HG03280 (cell line): ENCODE measurements at regions not wholly inside any gene's neighbourhood (a gene's known extent, or its start where the extent isn't known, plus 50 kb on each side); places are given as distances from the start of the nearest gene placed in this dataset.

Experiments used
- ATAC-seq: cut with Tn5 transposase; IDR thresholded peaks from one replicate; pipeline ENCODE4 v1.9.1; 2021; ENCODE audit warnings: mild to moderate bottlenecking, moderate library complexity; ENCODE audit not compliant: unreplicated experiment

- ATAC-seq, result no peak
Measured at GRCh38 chr22:49721211-49721763, 106.4 kb downstream of the BRD1 start.

- no peak for ATAC-seq
Measured at GRCh38 chr22:49720279-49720959, 107.3 kb downstream of the BRD1 start.

GRCh38 chr22:49719046-49719445, 108.6 kb downstream of the BRD1 start:
- ATAC-seq, result no peak

GRCh38 chr22:49718396-49718795, 109.3 kb downstream of the BRD1 start:
- no peak for ATAC-seq

GRCh38 chr22:49717322-49717919, 110.3 kb downstream of the BRD1 start:
- ATAC-seq, result no peak

- no peak for ATAC-seq
Measured at GRCh38 chr22:49716441-49716840, 111.2 kb downstream of the BRD1 start.

- ATAC-seq, result no peak
Measured at GRCh38 chr22:49715450-49715849, 112.2 kb downstream of the BRD1 start.

- ATAC-seq, result no peak
Measured at GRCh38 chr22:49713003-49713402, 114.7 kb downstream of the BRD1 start.

- no peak for ATAC-seq
Measured at GRCh38 chr22:49712195-49712791, 115.4 kb downstream of the BRD1 start.

- no peak for ATAC-seq
Measured at GRCh38 chr22:49710746-49711145, 116.9 kb downstream of the BRD1 start.

GRCh38 chr22:49709464-49709863, 118.2 kb downstream of the BRD1 start:
- ATAC-seq, result no peak

- no peak for ATAC-seq
Measured at GRCh38 chr22:49705972-49706352, 121.7 kb downstream of the BRD1 start.

GRCh38 chr22:49705216-49705971, 122.3 kb downstream of the BRD1 start:
- ATAC-seq, result no peak

- no peak for ATAC-seq
Measured at GRCh38 chr22:49704345-49705215, 123.1 kb downstream of the BRD1 start.

- no peak for ATAC-seq
Measured at GRCh38 chr22:49703990-49704344, 123.7 kb downstream of the BRD1 start.

- no peak for ATAC-seq
Measured at GRCh38 chr22:49703505-49703904, 124.2 kb downstream of the BRD1 start.

- no peak for ATAC-seq
Measured at GRCh38 chr22:49702068-49702397, 125.6 kb downstream of the BRD1 start.

- no peak for ATAC-seq
Measured at GRCh38 chr22:49701380-49702067, 126.1 kb downstream of the BRD1 start.

- ATAC-seq, result no peak
Measured at GRCh38 chr22:49699928-49700498, 127.7 kb downstream of the BRD1 start.

GRCh38 chr22:49699476-49699875, 128.2 kb downstream of the BRD1 start:
- ATAC-seq, result no peak
